Right kidney (tissue), 1 donor: ENCODE measurements at regions not wholly inside any gene's neighbourhood (a gene's known extent, or its start where the extent isn't known, plus 50 kb on each side); places are given as distances from the start of the nearest gene placed in this dataset.

Experiments used
- DNase-seq: peaks from one replicate; pipeline ENCODE4 v3.0.0-alpha.2; 2016

DNA sequence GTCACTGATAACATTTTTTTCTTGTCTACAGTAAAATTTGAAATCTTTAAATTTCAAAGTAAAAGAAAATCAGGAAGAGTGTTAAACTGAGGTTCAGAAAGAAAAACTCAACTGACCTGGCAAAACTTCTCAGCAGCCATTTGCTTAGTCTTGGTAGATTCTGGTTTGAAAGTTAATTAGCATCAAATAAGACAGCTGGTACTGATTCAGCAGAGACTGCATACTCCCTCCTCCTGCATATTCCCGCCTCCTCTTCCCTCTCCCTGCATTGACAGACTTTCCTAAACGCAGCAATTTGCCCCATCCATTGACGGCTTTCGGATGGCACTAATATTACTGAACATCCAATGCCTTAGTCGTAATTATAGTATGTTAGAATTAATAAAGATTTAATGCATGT lies 520.8 kb downstream of the FLRT2 start:
- DNase-seq: no peak

DNA sequence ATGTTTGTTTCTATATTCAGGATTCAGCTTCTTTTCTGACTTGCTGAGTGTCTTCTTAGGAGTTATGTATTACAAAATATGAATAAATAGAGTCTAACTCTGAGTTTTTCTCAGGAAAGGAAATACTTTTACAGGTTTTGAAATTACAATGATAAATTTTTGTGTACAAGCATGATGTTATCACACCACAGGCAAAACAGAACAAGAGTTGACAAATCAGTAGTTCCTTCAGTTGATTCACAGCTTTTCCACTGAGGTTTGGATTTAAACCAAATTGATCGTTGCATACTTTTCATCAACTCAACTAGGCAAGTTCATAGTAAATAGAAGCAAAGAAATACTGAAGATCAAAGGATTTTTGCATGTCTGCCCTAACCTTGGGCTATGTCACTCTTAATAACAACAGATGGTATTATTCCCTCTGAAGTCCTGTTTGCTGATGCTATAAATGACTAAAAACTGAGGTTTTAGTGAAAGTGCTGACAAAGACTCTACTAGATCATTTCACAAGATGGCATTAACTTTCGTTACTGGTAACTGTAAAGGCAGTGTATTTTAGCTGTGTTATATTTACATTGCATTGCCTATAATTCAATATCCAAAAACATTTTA lies 520.2 kb downstream of the FLRT2 start:
- no peak for DNase-seq

- DNase-seq: no peak
Measured at GRCh38 chr14:86039176-86039575, 509.2 kb downstream of the FLRT2 start.

DNA sequence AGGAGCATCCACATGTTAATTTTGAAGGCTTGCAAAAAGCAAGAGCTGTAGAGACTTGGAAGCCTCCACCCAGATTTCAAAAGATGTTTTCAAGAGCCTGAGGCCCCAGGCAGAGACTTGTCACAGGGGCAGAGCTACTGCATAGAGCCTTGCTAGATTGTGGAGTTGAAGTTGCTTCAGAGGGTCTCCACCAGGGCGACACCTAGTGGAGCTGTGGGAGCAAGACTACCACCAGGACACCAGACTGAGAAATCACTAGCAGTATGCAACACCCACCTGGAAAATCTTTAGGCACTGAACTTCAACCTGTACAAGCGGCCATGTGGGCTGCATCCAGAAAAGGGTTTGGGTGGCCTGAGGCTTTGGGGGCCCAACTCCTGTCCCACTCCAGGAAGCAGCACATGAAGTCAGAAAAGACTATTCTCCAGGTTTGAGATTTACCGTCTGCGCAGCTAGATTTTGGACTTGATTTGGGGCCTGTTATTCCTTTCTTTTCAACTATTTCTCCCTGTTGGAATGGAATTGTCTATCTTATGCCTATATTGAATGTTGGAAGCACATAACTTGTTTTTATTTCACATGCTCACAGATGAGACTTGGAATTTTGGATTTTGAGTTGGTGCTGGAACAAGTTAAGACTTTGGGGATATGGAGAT lies 508.6 kb downstream of the FLRT2 start:
- DNase-seq: no peak

- no peak for DNase-seq
Measured at GRCh38 chr14:86035882-86036281, 505.9 kb downstream of the FLRT2 start.

GRCh38 chr14:86027990-86028389 lies 498.0 kb downstream of the FLRT2 start:
- no peak for DNase-seq

GRCh38 chr14:86027144-86027543 lies 497.2 kb downstream of the FLRT2 start:
- no peak for DNase-seq

DNA sequence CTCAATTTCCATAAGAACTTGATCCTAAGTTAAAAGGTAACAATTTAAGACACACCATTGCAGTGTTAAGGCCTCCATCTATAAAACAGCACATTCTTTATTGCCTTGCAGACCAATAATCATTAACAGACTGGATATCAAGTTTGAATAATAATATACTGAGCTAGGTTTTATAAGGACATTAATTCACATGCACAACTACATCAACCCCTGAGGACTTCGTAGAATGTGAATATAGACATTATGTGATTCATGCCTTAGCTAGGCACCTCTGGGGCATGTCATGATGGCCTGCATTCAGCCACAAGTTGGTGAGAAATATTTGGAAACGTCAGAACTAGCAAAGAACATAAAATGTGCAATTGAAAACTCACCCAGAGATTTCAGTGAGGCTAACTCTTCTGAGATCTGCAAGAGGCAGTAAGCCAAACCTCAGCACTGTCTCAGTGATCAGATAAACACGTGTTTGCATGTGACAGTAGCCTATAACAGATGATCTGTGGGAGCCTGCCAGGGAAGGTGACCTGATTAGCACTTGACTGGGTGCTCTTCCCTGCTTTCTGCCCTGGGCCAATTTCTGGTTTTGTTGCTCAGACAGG lies 492.2 kb downstream of the FLRT2 start:
- DNase-seq: no peak

- no peak for DNase-seq
Measured at GRCh38 chr14:86020841-86021240, 490.9 kb downstream of the FLRT2 start.

- DNase-seq: no peak
Measured at GRCh38 chr14:86015941-86016340, 486.0 kb downstream of the FLRT2 start.

GRCh38 chr14:86015511-86015910 lies 485.6 kb downstream of the FLRT2 start:
- no peak for DNase-seq

- DNase-seq: no peak
Measured at GRCh38 chr14:86013641-86014040, 483.7 kb downstream of the FLRT2 start.

DNA sequence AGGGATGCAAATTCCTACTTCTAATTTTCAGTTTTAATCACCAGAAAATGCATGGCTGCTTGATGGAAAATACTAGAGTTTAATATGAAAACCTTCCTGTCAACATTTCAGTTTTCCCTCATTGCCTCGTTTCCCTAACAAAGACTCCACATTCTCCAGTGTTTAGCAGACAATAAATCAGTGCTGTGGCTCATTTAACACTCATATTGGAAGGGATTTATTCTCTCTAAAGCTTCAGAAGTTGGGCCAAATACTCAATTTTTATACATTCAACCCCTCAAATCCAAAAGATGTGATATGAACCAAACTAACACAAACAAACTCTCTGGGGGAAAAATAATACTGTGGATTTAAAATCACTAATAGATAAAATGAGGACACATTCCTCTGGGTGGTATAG lies 482.5 kb downstream of the FLRT2 start:
- no peak for DNase-seq

- DNase-seq: no peak
Measured at GRCh38 chr14:86003998-86004397, 474.1 kb downstream of the FLRT2 start.

DNA sequence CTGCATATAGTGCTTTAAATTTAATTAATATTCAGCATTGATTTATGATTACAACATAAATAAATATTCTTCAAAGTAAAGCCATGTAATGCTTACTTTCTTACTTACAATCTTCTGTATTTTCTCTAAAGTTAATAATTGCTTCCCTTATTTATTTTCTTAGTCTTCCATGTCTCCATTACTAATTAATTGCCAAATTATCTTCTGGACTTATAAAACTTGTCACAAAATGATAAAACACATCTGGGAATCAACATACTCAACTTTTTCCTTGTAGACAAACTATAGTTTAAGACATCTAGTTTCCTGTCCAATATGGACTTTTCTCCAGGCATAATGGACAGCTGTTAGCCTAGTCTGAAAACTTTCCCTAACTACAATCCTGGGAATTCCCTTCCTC lies 466.6 kb downstream of the FLRT2 start:
- no peak for DNase-seq

- DNase-seq: no peak
Measured at GRCh38 chr14:85991156-85991555, 461.2 kb downstream of the FLRT2 start.

DNA sequence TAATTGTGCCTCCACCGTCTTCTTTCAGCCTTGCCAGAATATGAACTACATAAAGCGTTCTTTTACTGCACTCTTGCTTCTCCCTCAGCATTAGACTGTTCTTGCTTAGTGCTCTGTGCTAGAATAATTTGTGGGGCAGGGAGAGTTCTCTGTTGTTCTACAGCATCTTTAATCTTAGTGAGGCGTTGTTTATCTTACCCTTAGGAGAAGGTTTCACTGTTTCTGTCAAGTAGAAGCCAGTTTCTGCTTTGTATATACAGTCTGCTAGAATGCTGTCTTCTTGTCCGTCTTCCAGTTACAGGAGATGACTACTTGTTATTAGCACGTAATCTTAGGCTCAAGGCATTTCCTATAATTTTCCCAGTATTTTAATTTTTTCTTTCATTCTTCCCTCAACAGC lies 458.0 kb downstream of the FLRT2 start:
- no peak for DNase-seq

- DNase-seq: no peak
Measured at GRCh38 chr14:85987292-85987691, 457.3 kb downstream of the FLRT2 start.

- DNase-seq: no peak
Measured at GRCh38 chr14:85978582-85979250, 448.8 kb downstream of the FLRT2 start.

- no peak for DNase-seq
Measured at GRCh38 chr14:85974602-85975001, 444.7 kb downstream of the FLRT2 start.

DNA sequence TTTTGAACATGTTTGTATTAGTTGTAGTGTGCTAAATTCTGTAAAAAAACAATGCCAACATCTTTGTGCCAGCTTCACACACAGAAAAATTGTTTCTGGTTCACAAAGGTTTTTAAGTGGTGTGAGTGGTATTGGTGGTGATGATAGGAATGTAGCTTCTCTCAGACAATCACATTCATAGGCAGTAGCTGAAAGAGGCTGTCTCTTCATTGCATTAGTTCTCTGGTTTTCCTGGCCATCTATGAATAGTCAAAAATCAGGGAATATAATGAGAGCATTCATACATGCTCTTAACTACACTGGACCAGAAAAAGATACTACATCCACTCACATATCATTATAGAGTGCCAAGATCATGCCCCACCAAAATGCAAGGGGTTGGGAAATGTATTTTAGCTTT lies 433.5 kb downstream of the FLRT2 start:
- no peak for DNase-seq

GRCh38 chr14:85960756-85961155 lies 430.8 kb downstream of the FLRT2 start:
- no peak for DNase-seq

DNA sequence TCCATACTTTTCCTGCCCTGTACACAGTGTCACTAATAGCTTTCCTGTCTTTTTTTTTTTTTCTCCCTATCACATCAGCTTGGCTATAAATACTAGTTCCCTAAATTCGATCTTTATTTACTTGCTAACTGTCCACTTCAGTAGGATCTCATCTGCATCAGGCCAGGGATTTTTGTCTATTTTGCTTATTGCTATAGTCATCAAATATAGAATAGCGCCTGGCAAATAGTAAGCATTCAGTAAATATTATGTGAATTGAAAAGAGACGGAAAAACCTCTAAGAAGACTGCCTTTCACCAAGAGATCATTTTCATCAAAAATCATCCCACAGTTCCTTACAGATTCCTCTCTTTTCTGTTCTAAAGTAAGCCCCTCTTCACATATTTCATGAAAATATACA lies 429.1 kb downstream of the FLRT2 start:
- no peak for DNase-seq

DNA sequence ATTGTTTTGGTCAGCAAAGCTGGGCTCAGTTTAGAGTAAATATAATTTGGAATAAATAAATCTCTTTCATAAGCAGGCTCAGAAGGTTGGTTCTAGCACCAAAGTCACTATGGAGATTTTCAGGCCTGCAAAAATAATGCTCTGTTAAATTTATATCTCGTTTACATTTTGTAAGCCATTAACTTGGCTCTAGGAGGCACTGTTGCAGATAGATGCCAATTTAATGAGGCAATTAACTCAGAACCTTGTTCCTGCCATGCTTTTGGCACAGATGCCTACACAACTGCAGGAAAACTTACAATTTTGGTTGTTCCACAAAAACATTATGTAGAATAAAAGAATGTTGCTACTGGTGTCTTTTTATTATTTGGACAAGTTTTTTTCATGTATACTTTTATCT lies 428.1 kb downstream of the FLRT2 start:
- no peak for DNase-seq
